Liver (tissue), 8 donors: ENCODE measurements at regions not wholly inside any gene's neighbourhood (a gene's known extent, or its start where the extent isn't known, plus 50 kb on each side); places are given as distances from the start of the nearest gene placed in this dataset.

Experiments used
- DNase-seq: peaks from one replicate; pipeline ENCODE4 v3.0.0-alpha.2; 2017; ENCODE audit warnings: low spot score
- H3K27ac ChIP-seq, 2 donors: one replicate each; pipeline ENCODE4 v1.7.0; 2013; ENCODE audit warnings: inconsistent platforms in 2 of 2, low read length in 2 of 2, control low read depth in 1 of 2, low read depth in 1 of 2, mild to moderate bottlenecking in 1 of 2
- H3K27me3 ChIP-seq, 4 donors: one replicate each; pipeline versions ENCODE4 v1.6.1 to v1.7.0; 2013; ENCODE audit warnings: low read length in 3 of 4, inconsistent platforms in 1 of 4, mild to moderate bottlenecking in 1 of 4, moderate library complexity in 1 of 4; ENCODE audit not compliant: control insufficient read depth in 4 of 4, insufficient read depth in 4 of 4
- H3K36me3 ChIP-seq, 4 donors: one replicate each; pipeline versions ENCODE4 v1.6.1 to v1.7.0; 2013; ENCODE audit warnings: low read length in 3 of 4, mild to moderate bottlenecking in 3 of 4, low read depth in 1 of 4, moderate library complexity in 1 of 4; ENCODE audit not compliant: control insufficient read depth in 4 of 4, insufficient read depth in 3 of 4
- H3K4me1 ChIP-seq, 4 donors: one replicate each; pipeline versions ENCODE4 v1.6.1 to v1.7.0; 2013; ENCODE audit warnings: low read length in 3 of 4, mild to moderate bottlenecking in 3 of 4, moderate library complexity in 1 of 4; ENCODE audit not compliant: control insufficient read depth in 4 of 4, insufficient read depth in 4 of 4
- H3K4me3 ChIP-seq, 3 donors: one replicate each; pipeline versions ENCODE4 v1.6.1 to v1.7.0; 2013; ENCODE audit warnings: low read length in 3 of 3, control low read depth in 1 of 3, low read depth in 1 of 3, mild to moderate bottlenecking in 1 of 3
- H3K9ac ChIP-seq, 2 donors: one replicate each; pipeline ENCODE4 v1.7.0; 2013; ENCODE audit warnings: low read length in 2 of 2, mild to moderate bottlenecking in 2 of 2, moderate library complexity in 2 of 2, control low read depth in 1 of 2, low read depth in 1 of 2
- H3K9me3 ChIP-seq, 4 donors: one replicate each; pipeline versions ENCODE4 v1.6.1 to v1.7.0; 2013; ENCODE audit warnings: low read length in 3 of 4; ENCODE audit not compliant: control insufficient read depth in 4 of 4
- CTCF ChIP-seq: fragments of 150-350 bp; IDR thresholded peaks from 2 replicates; pipeline ENCODE4 v1.5.1; 2017; ENCODE audit warnings: improper control_type of control experiment, low read depth, low read length; ENCODE audit not compliant: missing input control
- EGR1 ChIP-seq, 2 donors: IDR thresholded peaks; 2 replicates each; pipeline ENCODE4 v1.6.1; 2016 to 2018; ENCODE audit warnings: antibody characterized with exemption in 2 of 2, low read depth in 2 of 2
- FOXA2 ChIP-seq: IDR thresholded peaks from 2 replicates; pipeline ENCODE4 v1.6.1; 2016; ENCODE audit warnings: antibody characterized with exemption
- HNF4G ChIP-seq: IDR thresholded peaks from 2 replicates; pipeline ENCODE4 v1.6.1; 2016; ENCODE audit warnings: antibody characterized with exemption
- NR2F2 ChIP-seq: IDR thresholded peaks from 2 replicates; pipeline ENCODE4 v1.6.1; 2016; ENCODE audit warnings: antibody characterized with exemption
- RAD21 ChIP-seq, 2 donors: IDR thresholded peaks; 2 replicates each; pipeline ENCODE4 v1.6.1; 2016; ENCODE audit warnings: antibody characterized with exemption in 2 of 2, mild to moderate bottlenecking in 2 of 2
- REST ChIP-seq: IDR thresholded peaks from 2 replicates; pipeline ENCODE4 v1.6.1; 2016; ENCODE audit warnings: antibody characterized with exemption, mild to moderate bottlenecking
- RXRA ChIP-seq, 2 donors: IDR thresholded peaks; 2 replicates each; pipeline ENCODE4 v1.6.1; 2017 to 2018; ENCODE audit warnings: antibody characterized with exemption in 2 of 2, mild to moderate bottlenecking in 1 of 2
- TAF1 ChIP-seq: conservative IDR thresholded peaks from 2 replicates; pipeline ENCODE4 v1.6.1; 2016; ENCODE audit warnings: antibody characterized with exemption, mild to moderate bottlenecking
- YY1 ChIP-seq: IDR thresholded peaks from 2 replicates; pipeline ENCODE4 v1.6.1; 2016; ENCODE audit warnings: antibody characterized with exemption, mild to moderate bottlenecking
- ZBTB33 ChIP-seq: IDR thresholded peaks from 2 replicates; pipeline ENCODE4 v1.6.1; 2016; ENCODE audit warnings: antibody characterized with exemption
- WGBS: extraction: QIAGEN DNeasy Blood & Tissue Kit; methylation state at CpG from one replicate; pipeline ENCODE4 v1.1.7; 2013; 5-methylcytosine and 5-hydroxymethylcytosine counted together
- TF ChIP-seq, protein P1 (sequence below): IDR thresholded peaks from 2 replicates; pipeline ENCODE4 v1.6.1; 2016; ENCODE audit warnings: antibody characterized with exemption
- donor health status: healthy.
- donor health status: healthy.
- donor health status: healthy.
- donor health status: healthy.
- donor health status: healthy.

DNA sequence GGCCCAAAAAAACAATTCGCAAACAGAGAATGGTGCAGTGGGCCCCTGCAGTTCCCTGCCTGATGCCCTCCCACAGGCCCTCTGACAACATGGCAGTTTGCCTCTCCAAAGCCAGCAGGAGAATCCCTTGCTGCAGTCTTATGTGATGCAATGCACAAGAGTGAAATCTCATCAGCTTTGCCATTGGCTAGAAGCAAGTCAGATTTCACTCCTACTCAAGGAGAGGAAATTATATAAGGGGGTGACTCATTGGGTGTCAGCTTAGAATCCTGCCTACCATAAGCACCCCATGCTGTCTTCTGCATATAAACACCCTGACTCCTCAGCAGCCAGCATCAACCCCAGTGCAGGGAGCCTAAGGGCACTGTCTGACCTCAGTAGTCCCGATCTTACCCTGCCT is 157.3 kb upstream of the LDB2 start:
- H3K4me1 ChIP-seq = no peaks in the 10 kb centered on the region
- DNase-seq = no peak
- H3K27me3 ChIP-seq = no peaks in the 10 kb centered on the region
- no peaks in the 10 kb centered on the region for H3K36me3 ChIP-seq
- no peak overlapping the region for H3K9ac ChIP-seq
- no peaks in the 10 kb centered on the region for H3K9me3 ChIP-seq
- no peak overlapping the region for H3K4me3 ChIP-seq
- TF ChIP-seq ZBTB33 (no peak), NR2F2 (no peak), YY1 (no peak), REST (no peak)
- TF ChIP-seq, protein P1, sequence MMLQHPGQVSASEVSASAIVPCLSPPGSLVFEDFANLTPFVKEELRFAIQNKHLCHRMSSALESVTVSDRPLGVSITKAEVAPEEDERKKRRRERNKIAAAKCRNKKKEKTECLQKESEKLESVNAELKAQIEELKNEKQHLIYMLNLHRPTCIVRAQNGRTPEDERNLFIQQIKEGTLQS = no peak
- no peak overlapping the region for H3K27ac ChIP-seq
- 84% methylated on average over 2 of the region's 2 CpGs for WGBS

DNA sequence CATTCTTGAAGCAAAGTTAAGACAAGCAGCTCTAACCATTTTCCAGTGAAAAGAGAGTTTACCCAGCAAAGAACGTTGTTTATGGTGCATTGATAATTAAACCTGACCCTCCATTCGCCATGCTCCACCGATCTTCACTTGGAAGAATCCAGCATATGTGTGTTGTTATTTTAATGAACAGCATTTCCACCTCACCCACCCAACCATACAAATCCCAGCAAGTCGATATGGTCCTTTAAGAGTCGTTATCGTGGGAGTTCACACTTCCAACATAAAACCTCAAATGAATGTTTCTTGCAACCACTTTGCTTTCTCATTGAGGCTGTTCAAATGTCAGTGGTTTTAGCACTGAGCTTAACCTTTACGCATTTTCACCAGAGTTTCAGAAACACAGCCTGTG is 147.4 kb upstream of the LDB2 start:
- 90% methylated on average over 7 of the region's 7 CpGs for WGBS
- no peak for TF ChIP-seq FOXA2
- no peak for TF ChIP-seq CTCF
- TF ChIP-seq RXRA (IDR thresholded peaks at IDR 0.05) = no peak
- TF ChIP-seq TAF1 = no peak
- no peak for TF ChIP-seq EGR1 (IDR thresholded peaks at IDR 0.05; ENCODE audit: low read depth in 2 of 2)
- no peak for TF ChIP-seq HNF4G
- TF ChIP-seq RAD21 (IDR thresholded peaks at IDR 0.05) = no peak
- TF ChIP-seq, protein P1 = no peak
- TF ChIP-seq NR2F2 = no peak
- no peak overlapping the region for H3K9ac ChIP-seq
- no peak overlapping the region for H3K4me3 ChIP-seq
- H3K27me3 ChIP-seq = no peaks in the 10 kb centered on the region
- H3K4me1 ChIP-seq = no peaks in the 10 kb centered on the region
- DNase-seq = no peak
- no peaks in the 10 kb centered on the region for H3K36me3 ChIP-seq
- H3K9me3 ChIP-seq = peaks cover 0 to 4% (median 0%) of the 10 kb centered on the region in 4 donors
- no peak overlapping the region for H3K27ac ChIP-seq
